ENCODE measurements at regions not wholly inside any gene's neighbourhood (a gene's known extent, or its start where the extent isn't known, plus 50 kb on each side); places are given as distances from the start of the nearest gene placed in this dataset.

GRCh38 chr18:67876871-67877270, 360.4 kb upstream of the DSEL start:
- Histone ChIP-seq H4K20me1 (replicated peaks in 1 of 2; ENCODE audit: control insufficient read depth in 1 of 2, insufficient read depth in 2 of 2, low read length in 2 of 2) (no peaks in the 10 kb centered on the region), H2AK5ac (ENCODE audit: low read depth, low read length) (no peak overlapping the region), H3K23ac (ENCODE audit: insufficient read length) (no peak overlapping the region), H3K9me3 (ENCODE audit: insufficient read depth in 2 of 2, low read depth in 1 of 2, low read length in 1 of 2) (no peaks in the 10 kb centered on the region), H2BK12ac (ENCODE audit: low read depth, low read length) (no peak overlapping the region), H3K18ac (ENCODE audit: extremely low read depth, low read length) (no peak overlapping the region), H3K9ac (replicated peaks in 1 of 4; ENCODE audit: extremely low read depth in 1 of 4, low read depth in 3 of 4, low read length in 3 of 4) (no peak overlapping the region), H3K79me1 (ENCODE audit: low read depth, low read length) (no peaks in the 10 kb centered on the region), H3K27me3 (replicated peaks in 1 of 4; ENCODE audit: control insufficient read depth in 3 of 4, extremely low read depth in 1 of 4, insufficient read depth in 3 of 4, low read length in 3 of 4) (no peaks in the 10 kb centered on the region), H4K91ac (replicated peaks; ENCODE audit: insufficient read length, low read length) (no peak overlapping the region), H3K56ac (replicated peaks; ENCODE audit: insufficient read length, low read depth, low read length) (no peak overlapping the region), H3K36me3 (ENCODE audit: control insufficient read depth in 2 of 4, insufficient read depth in 4 of 4, low read length in 3 of 4) (no peaks in the 10 kb centered on the region), H3K27ac (ENCODE audit: low read depth, low read length) (no peak overlapping the region), H2BK120ac (replicated peaks; ENCODE audit: low read depth, low read length) (no peak overlapping the region), H3K14ac (ENCODE audit: insufficient read length) (no peak overlapping the region), H3K4me1 (replicated peaks in 1 of 4; ENCODE audit: control insufficient read depth in 3 of 4, insufficient read depth in 4 of 4, low read length in 3 of 4) (no peaks in the 10 kb centered on the region), H3K4ac (replicated peaks; ENCODE audit: insufficient read length, low read depth, low read length) (no peak overlapping the region), H3K79me2 (ENCODE audit: control insufficient read depth in 1 of 2, insufficient read depth in 2 of 2, low read length in 2 of 2) (no peaks in the 10 kb centered on the region), H4K8ac (ENCODE audit: extremely low read depth, insufficient read depth, low read length) (no peak overlapping the region), H3K23me2 (ENCODE audit: low read depth, low read length) (no peaks in the 10 kb centered on the region), H2AFZ (ENCODE audit: low read length) (no peak overlapping the region), H3K4me2 (ENCODE audit: insufficient read depth in 1 of 2, low read depth in 2 of 2, low read length in 2 of 2) (no peak overlapping the region), H2BK5ac (ENCODE audit: low read depth, low read length) (no peak overlapping the region), H3K4me3 (ENCODE audit: extremely low read depth in 1 of 4, insufficient read depth in 2 of 4, low read depth in 3 of 4, low read length in 4 of 4) (no peak overlapping the region), H4K5ac (ENCODE audit: insufficient read length, low read depth, low read length) (no peak overlapping the region), H2BK20ac (ENCODE audit: low read length) (no peak overlapping the region), H2BK15ac (ENCODE audit: low read length) (no peak overlapping the region)
- FAIRE-seq = no peak
- 82% methylated on average over 3 of the region's 3 CpGs; no CpG with 5 or more reads in 1 of the 2 experiments for WGBS, 2 experiments (ENCODE audit: extremely low coverage in 1 of 2, insufficient coverage in 1 of 2, insufficient read length in 1 of 2, insufficient replicate concordance in 2 of 2, low coverage in 1 of 2, low lambda C conversion rate in 2 of 2, missing lambda C conversion rate in 1 of 2)
- CTCF ChIA-PET (ENCODE audit: partially characterized antibody) = interaction anchor here (0.7 kb wide), 1 partner anchor 13 kb away, joined by 3 read pairs; no protein-coding TSS in a partner anchor
- no peak for DNase-seq (ENCODE audit: low read depth in 1 of 2, low spot score in 2 of 2)
- TF ChIP-seq SP2 (IDR thresholded peaks at IDR 0.05; ENCODE audit: low read length) (no peak), BACH1 (IDR thresholded peaks at IDR 0.05; ENCODE audit: low read length) (no peak), GTF2F1 (IDR thresholded peaks at IDR 0.05; ENCODE audit: borderline replicate concordance, low read depth, low read length) (no peak), POLR2A (IDR thresholded peaks at IDR 0.05; ENCODE audit: control extremely low read depth in 1 of 2, low read depth in 2 of 2, low read length in 2 of 2) (no peak), CBX5 (IDR thresholded peaks at IDR 0.05; ENCODE audit: low read depth, low read length) (no peak), RXRA (IDR thresholded peaks at IDR 0.05; ENCODE audit: insufficient read depth, low read depth, low read length) (no peak), TCF12 (IDR thresholded peaks at IDR 0.05; ENCODE audit: low read depth, low read length) (no peak)
- POLR2A ChIA-PET (ENCODE audit: partially characterized antibody) = no interaction called here
